Colonic mucosa (tissue), 4 donors: ENCODE measurements at regions not wholly inside any gene's neighbourhood (a gene's known extent, or its start where the extent isn't known, plus 50 kb on each side); places are given as distances from the start of the nearest gene placed in this dataset.
A peak's percentile ranks its signal among the peaks of the same experiment; 100 is the strongest.

Experiments used
- DNase-seq: peaks from one replicate; pipeline ENCODE4 v3.0.0-alpha.2; 2020
- H3K27ac ChIP-seq: fragments of 200-600 bp; one replicate; pipeline ENCODE4 v1.8.0; 2021
- H3K27me3 ChIP-seq: fragments of 200-600 bp; one replicate; pipeline ENCODE4 v1.8.0; 2021
- H3K36me3 ChIP-seq: fragments of 200-600 bp; one replicate; pipeline ENCODE4 v1.8.0; 2021
- H3K4me1 ChIP-seq: fragments of 200-600 bp; one replicate; pipeline ENCODE4 v1.8.0; 2021; ENCODE audit warnings: mild to moderate bottlenecking
- H3K4me3 ChIP-seq: fragments of 200-600 bp; one replicate; pipeline ENCODE4 v1.8.0; 2021
- H3K9ac ChIP-seq, 2 donors: one replicate each; pipeline ENCODE4 v1.7.0; 2013; ENCODE audit warnings: control low read depth in 2 of 2, low read depth in 2 of 2, low read length in 2 of 2
- H3K9me3 ChIP-seq: fragments of 200-600 bp; one replicate; pipeline ENCODE4 v1.8.0; 2021
- intact Hi-C: fragments of 100-400 bp; cut with DNase I; formaldehyde crosslinking; loops from one replicate; pipeline ENCODE4 v1.14.1; 2022
- TF ChIP-seq, protein P1 (sequence below): fragments of 200-600 bp; IDR thresholded peaks from one replicate; pipeline ENCODE4 v1.8.0; 2022; ENCODE audit warnings: antibody characterized with exemption, mild to moderate bottlenecking
- donor health status: healthy.
- donor health status: DM: no; HTN: no; CAD: no.
- donor health status: DM: no; HTN: no; CAD: no.

- Histone ChIP-seq H3K9ac (peak overlapping the region in 1 of 2 donors; percentile 34), H3K4me1 (no peaks in the 10 kb centered on the region), H3K4me3 (no peak overlapping the region), H3K27ac (peak overlapping the region; percentile 76), H3K9me3 (no peaks in the 10 kb centered on the region), H3K36me3 (no peaks in the 10 kb centered on the region), H3K27me3 (no peaks in the 10 kb centered on the region)
- intact Hi-C loops, result no loop called here
- TF ChIP-seq, protein P1, sequence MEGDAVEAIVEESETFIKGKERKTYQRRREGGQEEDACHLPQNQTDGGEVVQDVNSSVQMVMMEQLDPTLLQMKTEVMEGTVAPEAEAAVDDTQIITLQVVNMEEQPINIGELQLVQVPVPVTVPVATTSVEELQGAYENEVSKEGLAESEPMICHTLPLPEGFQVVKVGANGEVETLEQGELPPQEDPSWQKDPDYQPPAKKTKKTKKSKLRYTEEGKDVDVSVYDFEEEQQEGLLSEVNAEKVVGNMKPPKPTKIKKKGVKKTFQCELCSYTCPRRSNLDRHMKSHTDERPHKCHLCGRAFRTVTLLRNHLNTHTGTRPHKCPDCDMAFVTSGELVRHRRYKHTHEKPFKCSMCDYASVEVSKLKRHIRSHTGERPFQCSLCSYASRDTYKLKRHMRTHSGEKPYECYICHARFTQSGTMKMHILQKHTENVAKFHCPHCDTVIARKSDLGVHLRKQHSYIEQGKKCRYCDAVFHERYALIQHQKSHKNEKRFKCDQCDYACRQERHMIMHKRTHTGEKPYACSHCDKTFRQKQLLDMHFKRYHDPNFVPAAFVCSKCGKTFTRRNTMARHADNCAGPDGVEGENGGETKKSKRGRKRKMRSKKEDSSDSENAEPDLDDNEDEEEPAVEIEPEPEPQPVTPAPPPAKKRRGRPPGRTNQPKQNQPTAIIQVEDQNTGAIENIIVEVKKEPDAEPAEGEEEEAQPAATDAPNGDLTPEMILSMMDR, result no peak
- peak; percentile 40 for DNase-seq
Measured at GRCh38 chr3:177249203-177249602, 51.9 kb upstream of the TBL1XR1 start.

- H3K27ac ChIP-seq, result no peak overlapping the region
- H3K36me3 ChIP-seq, result no peaks in the 10 kb centered on the region
- intact Hi-C loops, result no loop called here
- DNase-seq, result no peak
- H3K9ac ChIP-seq, result no peak overlapping the region
- no peaks in the 10 kb centered on the region for H3K4me1 ChIP-seq
- no peak overlapping the region for H3K4me3 ChIP-seq
- no peaks in the 10 kb centered on the region for H3K27me3 ChIP-seq
- no peaks in the 10 kb centered on the region for H3K9me3 ChIP-seq
- TF ChIP-seq, protein P1, result no peak
Measured at GRCh38 chr3:177250151-177250550, 52.9 kb upstream of the TBL1XR1 start.

GRCh38 chr3:177251755-177252154 lies 54.5 kb upstream of the TBL1XR1 start:
- H3K27me3 ChIP-seq, result no peaks in the 10 kb centered on the region
- H3K9ac ChIP-seq, result no peak overlapping the region
- no peaks in the 10 kb centered on the region for H3K9me3 ChIP-seq
- no peak overlapping the region for H3K4me3 ChIP-seq
- DNase-seq, result no peak
- H3K4me1 ChIP-seq, result no peaks in the 10 kb centered on the region
- H3K36me3 ChIP-seq, result no peaks in the 10 kb centered on the region
- TF ChIP-seq, protein P1, result no peak
- intact Hi-C loops, result no loop called here
- no peak overlapping the region for H3K27ac ChIP-seq

- H3K27ac ChIP-seq, result no peak overlapping the region
- no peak overlapping the region for H3K9ac ChIP-seq
- no peaks in the 10 kb centered on the region for H3K9me3 ChIP-seq
- no peaks in the 10 kb centered on the region for H3K27me3 ChIP-seq
- no peak for DNase-seq
- TF ChIP-seq, protein P1, result no peak
- no peaks in the 10 kb centered on the region for H3K4me1 ChIP-seq
- H3K36me3 ChIP-seq, result no peaks in the 10 kb centered on the region
- no peak overlapping the region for H3K4me3 ChIP-seq
- intact Hi-C loops, result no loop called here
Measured at GRCh38 chr3:177257006-177257405, 59.7 kb upstream of the TBL1XR1 start.

- no peak for DNase-seq
- TF ChIP-seq, protein P1, result no peak
- H3K9me3 ChIP-seq, result no peaks in the 10 kb centered on the region
- H3K9ac ChIP-seq, result no peak overlapping the region
- H3K27ac ChIP-seq, result no peak overlapping the region
- no peaks in the 10 kb centered on the region for H3K27me3 ChIP-seq
- no peaks in the 10 kb centered on the region for H3K4me1 ChIP-seq
- intact Hi-C loops, result no loop called here
- H3K36me3 ChIP-seq, result no peaks in the 10 kb centered on the region
- no peak overlapping the region for H3K4me3 ChIP-seq
Measured at GRCh38 chr3:177257625-177258024, 60.3 kb upstream of the TBL1XR1 start.

DNA sequence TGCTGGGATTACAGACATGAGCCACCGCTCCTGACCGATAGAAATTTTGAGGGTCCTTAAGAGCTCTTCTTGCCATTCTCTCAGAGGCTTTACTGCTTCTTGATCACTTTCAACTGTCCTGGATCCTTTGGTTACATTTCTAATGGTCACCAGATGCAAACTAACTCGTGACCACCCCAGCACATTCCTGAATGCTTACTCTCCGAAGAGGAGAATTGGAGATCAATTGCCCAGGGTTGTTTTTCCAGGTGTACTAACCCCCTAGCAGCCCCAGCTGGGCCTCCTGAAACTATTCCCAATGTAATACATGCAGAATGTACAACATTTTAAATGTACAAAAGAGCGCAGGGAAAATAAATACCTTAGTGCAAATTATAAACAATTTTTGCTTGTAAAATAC lies 65.1 kb upstream of the TBL1XR1 start:
- H3K36me3 ChIP-seq, result no peaks in the 10 kb centered on the region
- H3K27me3 ChIP-seq, result no peaks in the 10 kb centered on the region
- H3K27ac ChIP-seq, result no peak overlapping the region
- intact Hi-C loops, result no loop called here
- TF ChIP-seq, protein P1, result no peak
- H3K9ac ChIP-seq, result no peak overlapping the region
- H3K4me3 ChIP-seq, result no peak overlapping the region
- no peaks in the 10 kb centered on the region for H3K9me3 ChIP-seq
- H3K4me1 ChIP-seq, result no peaks in the 10 kb centered on the region
- no peak for DNase-seq
